C4-2B (cell line): ENCODE measurements at regions not wholly inside any gene's neighbourhood (a gene's known extent, or its start where the extent isn't known, plus 50 kb on each side); places are given as distances from the start of the nearest gene placed in this dataset.

Experiments used
- H3K27ac ChIP-seq: fragments of 450-650 bp; 2 replicates; pipeline ENCODE4 v1.5.1; 2017
- ZFX ChIP-seq: fragments of 450-650 bp; IDR thresholded peaks from 2 replicates; pipeline ENCODE4 v1.6.1; 2017
- TF ChIP-seq, protein P1 (sequence below): fragments of 450-650 bp; conservative IDR thresholded peaks from 2 replicates; pipeline ENCODE4 v1.5.1; 2017; ENCODE audit warnings: mild to moderate bottlenecking

DNA sequence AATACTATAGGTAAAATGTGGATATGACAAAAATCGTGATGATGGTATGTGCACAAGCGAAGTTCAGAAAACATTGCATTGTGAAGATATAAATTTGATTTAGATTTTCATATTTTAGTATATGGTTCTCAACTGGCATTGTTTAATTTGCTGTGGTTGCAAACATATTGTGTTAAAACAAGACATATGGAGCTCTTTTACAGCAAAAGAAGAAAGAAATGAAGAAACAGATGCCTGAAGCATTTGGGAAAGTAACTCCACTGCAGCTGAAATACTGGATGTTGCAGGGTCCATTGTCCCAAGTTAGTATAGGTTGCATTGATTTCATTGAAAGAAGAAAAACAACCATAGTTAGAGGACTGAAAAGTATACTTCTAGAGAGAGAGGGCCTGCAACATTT, 185.8 kb upstream of the SSTR1 start:
- no peak overlapping the region for H3K27ac ChIP-seq
- TF ChIP-seq ZFX = no peak
- TF ChIP-seq, protein P1, sequence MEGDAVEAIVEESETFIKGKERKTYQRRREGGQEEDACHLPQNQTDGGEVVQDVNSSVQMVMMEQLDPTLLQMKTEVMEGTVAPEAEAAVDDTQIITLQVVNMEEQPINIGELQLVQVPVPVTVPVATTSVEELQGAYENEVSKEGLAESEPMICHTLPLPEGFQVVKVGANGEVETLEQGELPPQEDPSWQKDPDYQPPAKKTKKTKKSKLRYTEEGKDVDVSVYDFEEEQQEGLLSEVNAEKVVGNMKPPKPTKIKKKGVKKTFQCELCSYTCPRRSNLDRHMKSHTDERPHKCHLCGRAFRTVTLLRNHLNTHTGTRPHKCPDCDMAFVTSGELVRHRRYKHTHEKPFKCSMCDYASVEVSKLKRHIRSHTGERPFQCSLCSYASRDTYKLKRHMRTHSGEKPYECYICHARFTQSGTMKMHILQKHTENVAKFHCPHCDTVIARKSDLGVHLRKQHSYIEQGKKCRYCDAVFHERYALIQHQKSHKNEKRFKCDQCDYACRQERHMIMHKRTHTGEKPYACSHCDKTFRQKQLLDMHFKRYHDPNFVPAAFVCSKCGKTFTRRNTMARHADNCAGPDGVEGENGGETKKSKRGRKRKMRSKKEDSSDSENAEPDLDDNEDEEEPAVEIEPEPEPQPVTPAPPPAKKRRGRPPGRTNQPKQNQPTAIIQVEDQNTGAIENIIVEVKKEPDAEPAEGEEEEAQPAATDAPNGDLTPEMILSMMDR = no peak

DNA sequence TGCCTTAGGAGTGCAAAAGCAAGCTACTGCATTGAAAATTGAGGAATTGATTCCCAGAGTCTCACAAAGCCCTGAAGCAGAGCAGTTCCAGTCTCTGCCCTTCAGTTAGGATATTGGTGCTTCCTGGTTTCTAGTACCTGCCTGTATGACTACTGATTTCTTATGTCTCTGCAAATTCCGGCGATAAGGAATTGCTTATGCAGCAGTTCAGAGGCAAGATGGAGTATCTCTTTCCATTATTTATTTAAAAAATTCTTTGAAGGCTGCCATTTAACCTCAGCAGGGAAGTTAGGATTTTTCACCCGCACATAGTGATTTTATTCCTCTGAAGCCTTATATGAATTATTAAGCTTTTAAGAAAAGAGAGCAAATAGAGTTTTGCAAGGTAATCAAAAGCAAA, 184.9 kb upstream of the SSTR1 start:
- no peak overlapping the region for H3K27ac ChIP-seq
- TF ChIP-seq, protein P1 = no peak
- TF ChIP-seq ZFX = no peak

DNA sequence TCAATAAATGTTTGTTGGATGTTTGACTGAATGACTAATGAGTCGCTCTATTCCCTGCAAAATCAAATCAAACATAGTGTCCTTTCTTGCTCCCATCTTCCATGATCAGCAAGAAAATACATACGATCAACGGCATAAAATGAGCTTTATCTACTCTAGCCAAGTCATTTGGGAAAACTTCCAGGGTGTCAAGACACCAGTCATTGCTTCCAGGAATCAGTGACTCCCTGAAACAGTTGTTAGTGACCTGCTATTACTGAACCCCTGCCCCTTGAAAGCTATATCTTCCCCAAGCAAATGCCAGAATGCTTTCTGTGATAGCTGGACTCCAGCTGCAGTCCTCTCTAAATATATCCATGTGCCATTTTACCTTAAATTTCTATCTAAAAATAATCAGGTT, 169.5 kb upstream of the SSTR1 start:
- no peak overlapping the region for H3K27ac ChIP-seq
- TF ChIP-seq, protein P1 = no peak
- no peak for TF ChIP-seq ZFX

DNA sequence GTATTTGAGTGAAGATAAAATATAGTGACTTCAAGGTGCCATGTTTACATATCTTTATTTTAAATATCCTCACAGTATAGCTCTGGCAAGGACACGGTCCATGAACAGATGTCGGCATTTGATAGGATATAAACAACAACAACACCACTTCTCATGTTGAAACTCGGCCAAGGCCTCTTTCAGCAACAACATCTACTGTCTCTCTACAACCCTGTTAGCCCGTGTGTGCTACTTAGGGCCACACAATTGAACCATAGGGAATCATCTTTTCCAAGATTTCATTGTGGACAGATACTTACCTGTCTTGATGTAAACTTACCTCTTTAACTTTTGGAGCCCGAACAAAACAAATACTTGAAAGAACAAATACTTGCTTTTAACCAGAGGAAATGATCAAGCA, 168.7 kb upstream of the SSTR1 start:
- no peak for TF ChIP-seq ZFX
- TF ChIP-seq, protein P1 = no peak
- H3K27ac ChIP-seq = no peak overlapping the region

DNA sequence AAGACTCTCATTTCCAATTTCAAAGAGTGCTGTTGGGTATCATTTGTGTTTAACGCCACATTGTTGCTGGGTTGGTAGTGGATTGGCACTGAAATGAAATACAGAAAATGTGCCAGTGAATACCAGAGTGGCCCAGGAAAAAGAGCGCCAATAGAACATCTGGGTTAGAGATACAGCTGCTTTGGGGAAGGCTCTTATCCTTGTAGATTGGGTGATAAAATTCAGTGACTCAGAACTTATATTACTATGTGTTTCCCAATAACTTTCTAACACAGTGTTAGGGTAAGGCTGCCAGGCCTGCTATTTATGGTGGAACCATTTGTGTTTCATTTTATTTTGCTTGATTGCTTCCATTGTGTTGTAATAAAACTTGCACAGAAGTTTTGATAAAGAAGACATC, 168.2 kb upstream of the SSTR1 start:
- TF ChIP-seq ZFX = no peak
- TF ChIP-seq, protein P1 = no peak

DNA sequence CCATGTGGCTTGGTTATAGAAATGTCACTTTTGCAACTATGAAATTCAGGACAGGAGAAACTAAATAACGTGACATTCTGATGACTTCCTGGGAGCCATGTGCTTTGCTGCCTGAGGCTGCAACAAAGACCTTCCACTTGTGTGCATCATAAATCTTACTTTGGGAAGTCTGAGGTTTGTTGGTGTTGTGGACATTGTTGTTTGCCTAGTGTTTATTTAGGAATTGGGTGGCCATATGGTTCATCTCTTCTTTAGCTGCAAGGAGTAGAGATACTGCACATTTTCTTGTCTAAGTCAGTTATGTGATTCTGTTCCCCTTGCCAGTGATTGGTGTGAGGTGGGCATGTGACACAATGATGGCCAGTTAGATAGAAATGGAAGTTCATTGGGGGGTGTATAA, 167.3 kb upstream of the SSTR1 start:
- TF ChIP-seq, protein P1 = no peak
- TF ChIP-seq ZFX = no peak

More for the DNA sequence above, 168.2 kb upstream of the SSTR1 start:
- no peak overlapping the region for H3K27ac ChIP-seq

DNA sequence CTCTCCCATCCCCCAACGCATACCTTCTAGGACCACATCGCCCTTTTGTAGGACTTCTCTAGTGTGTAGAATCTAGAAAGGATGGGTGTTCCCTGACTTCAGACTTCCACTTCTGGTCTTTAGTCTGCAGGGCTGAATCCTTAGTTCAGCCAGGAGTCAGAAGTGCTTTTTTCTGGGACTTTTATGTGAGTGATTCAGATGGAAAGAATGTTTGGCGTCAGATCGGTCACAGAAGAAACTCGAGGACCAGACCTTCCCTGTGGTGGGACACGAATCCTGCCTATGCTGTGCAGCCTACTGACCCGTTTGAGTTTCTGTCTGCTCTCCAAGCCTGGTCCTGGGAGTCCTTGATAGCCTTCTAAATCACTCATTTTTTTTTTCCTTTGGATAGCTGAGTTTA, 165.4 kb upstream of the SSTR1 start:
- TF ChIP-seq, protein P1 = no peak
- TF ChIP-seq ZFX = no peak
- no peak overlapping the region for H3K27ac ChIP-seq

More for the DNA sequence above, 167.3 kb upstream of the SSTR1 start:
- no peak overlapping the region for H3K27ac ChIP-seq
